Nephron progenitor cell (in vitro differentiated cells): ENCODE measurements at regions not wholly inside any gene's neighbourhood (a gene's known extent, or its start where the extent isn't known, plus 50 kb on each side); places are given as distances from the start of the nearest gene placed in this dataset.

Experiments
- DNase-seq: peaks from one replicate; pipeline ENCODE4 v3.0.0; 2021
- H3K27ac Mint-ChIP-seq: 2 replicates; pipeline ENCODE4 v1.8.0; 2021; ENCODE audit warnings: mild to moderate bottlenecking, moderate library complexity, mixed read lengths
- H3K27me3 Mint-ChIP-seq: 2 replicates; pipeline ENCODE4 v1.8.0; 2021; ENCODE audit warnings: mild to moderate bottlenecking, low read depth, mixed read lengths; ENCODE audit not compliant: poor library complexity
- H3K36me3 Mint-ChIP-seq: 2 replicates; pipeline ENCODE4 v1.8.0; 2021; ENCODE audit warnings: low read depth, mixed read lengths
- H3K4me1 Mint-ChIP-seq: 2 replicates; pipeline ENCODE4 v1.8.0; 2021; ENCODE audit warnings: mixed read lengths
- H3K4me3 Mint-ChIP-seq: 2 replicates; pipeline ENCODE4 v1.8.0; 2021; ENCODE audit warnings: mild to moderate bottlenecking, moderate library complexity, mixed read lengths
- H3K9me3 Mint-ChIP-seq: 2 replicates; pipeline ENCODE4 v1.8.0; 2021; ENCODE audit warnings: mild to moderate bottlenecking, moderate library complexity, mixed read lengths
- TF ChIP-seq, protein P1 (sequence below): fragments of 200-600 bp; sonication (generic); IDR thresholded peaks from 2 replicates; pipeline ENCODE4 v1.5.0; 2021; ENCODE audit warnings: antibody characterized with exemption

DNA sequence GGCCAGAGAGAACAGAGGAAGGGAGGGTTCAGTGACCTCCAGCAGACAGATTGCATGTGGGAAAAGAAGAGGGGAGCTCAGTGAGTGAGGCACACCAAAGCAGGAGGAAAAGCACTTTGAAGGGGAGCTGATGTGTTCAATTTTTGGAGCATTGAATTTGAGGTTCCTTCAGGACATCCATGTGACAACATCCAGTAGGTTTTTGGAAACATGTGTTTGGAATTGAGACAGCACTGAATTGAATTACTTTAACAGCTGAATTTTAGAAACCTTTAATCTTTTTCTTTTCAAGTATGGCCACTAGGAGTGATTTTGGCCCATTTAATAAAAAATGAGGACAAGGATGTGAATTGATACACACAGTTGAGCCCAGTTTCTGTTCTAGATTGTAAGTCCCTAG, 101.8 kb upstream of the SEC61G start:
- no peaks in the 10 kb centered on the region for H3K36me3 Mint-ChIP-seq
- H3K27ac Mint-ChIP-seq, result no peak overlapping the region
- TF ChIP-seq, protein P1, sequence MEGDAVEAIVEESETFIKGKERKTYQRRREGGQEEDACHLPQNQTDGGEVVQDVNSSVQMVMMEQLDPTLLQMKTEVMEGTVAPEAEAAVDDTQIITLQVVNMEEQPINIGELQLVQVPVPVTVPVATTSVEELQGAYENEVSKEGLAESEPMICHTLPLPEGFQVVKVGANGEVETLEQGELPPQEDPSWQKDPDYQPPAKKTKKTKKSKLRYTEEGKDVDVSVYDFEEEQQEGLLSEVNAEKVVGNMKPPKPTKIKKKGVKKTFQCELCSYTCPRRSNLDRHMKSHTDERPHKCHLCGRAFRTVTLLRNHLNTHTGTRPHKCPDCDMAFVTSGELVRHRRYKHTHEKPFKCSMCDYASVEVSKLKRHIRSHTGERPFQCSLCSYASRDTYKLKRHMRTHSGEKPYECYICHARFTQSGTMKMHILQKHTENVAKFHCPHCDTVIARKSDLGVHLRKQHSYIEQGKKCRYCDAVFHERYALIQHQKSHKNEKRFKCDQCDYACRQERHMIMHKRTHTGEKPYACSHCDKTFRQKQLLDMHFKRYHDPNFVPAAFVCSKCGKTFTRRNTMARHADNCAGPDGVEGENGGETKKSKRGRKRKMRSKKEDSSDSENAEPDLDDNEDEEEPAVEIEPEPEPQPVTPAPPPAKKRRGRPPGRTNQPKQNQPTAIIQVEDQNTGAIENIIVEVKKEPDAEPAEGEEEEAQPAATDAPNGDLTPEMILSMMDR, result no peak
- H3K4me3 Mint-ChIP-seq, result no peak overlapping the region
- H3K27me3 Mint-ChIP-seq, result peaks cover 24% of the 10 kb centered on the region
- no peak for DNase-seq
- H3K4me1 Mint-ChIP-seq, result peaks cover 22% of the 10 kb centered on the region
- peaks cover 6% of the 10 kb centered on the region for H3K9me3 Mint-ChIP-seq

DNA sequence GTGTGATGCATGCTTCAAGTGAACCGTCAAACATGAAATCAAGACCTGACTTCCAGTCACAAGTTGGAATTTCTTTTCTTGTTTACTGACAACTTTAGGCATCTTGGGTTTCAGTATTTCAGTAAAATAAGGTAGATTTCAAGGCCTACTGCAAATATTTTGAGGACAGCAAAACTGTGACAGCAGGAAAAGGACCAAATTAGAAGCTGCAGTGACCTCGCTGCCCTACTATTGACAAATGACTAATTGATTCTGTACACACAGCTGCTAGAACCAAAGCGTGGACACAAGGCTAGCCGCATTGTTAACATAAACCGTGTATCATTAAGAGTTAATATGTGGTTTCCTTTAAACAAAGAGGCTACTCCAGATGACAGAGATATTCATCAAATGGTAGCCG, 105.7 kb upstream of the SEC61G start:
- H3K4me3 Mint-ChIP-seq, result no peak overlapping the region
- H3K27ac Mint-ChIP-seq, result no peak overlapping the region
- H3K4me1 Mint-ChIP-seq, result peaks cover 14% of the 10 kb centered on the region
- peaks cover 20% of the 10 kb centered on the region for H3K27me3 Mint-ChIP-seq
- no peaks in the 10 kb centered on the region for H3K9me3 Mint-ChIP-seq
- H3K36me3 Mint-ChIP-seq, result no peaks in the 10 kb centered on the region
- TF ChIP-seq, protein P1, result no peak
- DNase-seq, result no peak

GRCh38 chr7:54869523-54869922, 110.5 kb upstream of the SEC61G start:
- Mint-ChIP-seq H3K4me3 (no peak overlapping the region), H3K4me1 (peaks cover 3% of the 10 kb centered on the region), H3K9me3 (no peaks in the 10 kb centered on the region), H3K27ac (no peak overlapping the region), H3K36me3 (no peaks in the 10 kb centered on the region), H3K27me3 (peaks cover 5% of the 10 kb centered on the region)
- no peak for DNase-seq
- TF ChIP-seq, protein P1, result no peak

GRCh38 chr7:54874804-54875203, 115.8 kb upstream of the SEC61G start:
- Mint-ChIP-seq H3K27me3 (peaks cover 5% of the 10 kb centered on the region), H3K4me3 (no peak overlapping the region), H3K9me3 (no peaks in the 10 kb centered on the region), H3K36me3 (no peaks in the 10 kb centered on the region), H3K27ac (no peak overlapping the region), H3K4me1 (no peaks in the 10 kb centered on the region)
- TF ChIP-seq, protein P1, result no peak
- no peak for DNase-seq

DNA sequence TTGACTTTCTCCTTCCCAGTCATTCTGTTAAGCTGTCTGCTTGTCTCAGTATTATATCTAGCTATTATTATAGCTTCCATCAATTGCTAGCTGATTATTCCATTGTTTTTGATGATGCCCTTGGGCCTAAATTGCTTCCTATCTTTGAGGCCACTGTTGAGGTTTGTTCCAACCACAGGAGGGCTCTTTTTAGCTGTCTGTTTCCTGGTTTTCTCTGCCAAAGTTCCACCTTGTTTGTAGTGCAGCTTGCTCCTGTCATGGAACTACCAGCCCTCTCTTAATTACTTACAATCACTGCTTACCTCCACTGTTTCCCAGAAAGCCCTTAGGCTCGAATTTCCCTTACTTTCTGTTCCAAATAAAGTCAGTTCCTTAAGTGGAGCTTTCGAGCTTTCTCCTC, 118.7 kb upstream of the SEC61G start:
- H3K4me3 Mint-ChIP-seq, result no peak overlapping the region
- H3K27me3 Mint-ChIP-seq, result peaks cover 9% of the 10 kb centered on the region
- peaks cover 3% of the 10 kb centered on the region for H3K9me3 Mint-ChIP-seq
- no peak for DNase-seq
- H3K36me3 Mint-ChIP-seq, result no peaks in the 10 kb centered on the region
- H3K27ac Mint-ChIP-seq, result no peak overlapping the region
- H3K4me1 Mint-ChIP-seq, result peaks cover 3% of the 10 kb centered on the region
- TF ChIP-seq, protein P1, result no peak

GRCh38 chr7:54878339-54878738, 119.3 kb upstream of the SEC61G start:
- DNase-seq, result no peak
- Mint-ChIP-seq H3K27me3 (peaks cover 5% of the 10 kb centered on the region), H3K36me3 (no peaks in the 10 kb centered on the region), H3K4me1 (peaks cover 5% of the 10 kb centered on the region), H3K27ac (no peak overlapping the region), H3K4me3 (no peak overlapping the region), H3K9me3 (peaks cover 3% of the 10 kb centered on the region)
- TF ChIP-seq, protein P1, result no peak
